Left renal cortex interstitium (tissue), 4 donors: ENCODE measurements at regions not wholly inside any gene's neighbourhood (a gene's known extent, or its start where the extent isn't known, plus 50 kb on each side); places are given as distances from the start of the nearest gene placed in this dataset.

Experiments
- DNase-seq, 4 donors: peaks; one replicate each; pipeline ENCODE4 v3.0.0-alpha.2; 2013; ENCODE audit warnings: low read depth in 4 of 4, low spot score in 2 of 4, missing footprints in 1 of 4

- DNase-seq = no peak
These were observed 818.8 kb downstream of the SLC4A3 start for GRCh38 chr2:220446106-220446712.

- no peak for DNase-seq
These were observed 823.4 kb downstream of the SLC4A3 start for GRCh38 chr2:220450846-220451245.

GRCh38 chr2:220451438-220451837 is 824.0 kb downstream of the SLC4A3 start:
- no peak for DNase-seq

- DNase-seq = peak in 1 of 4 donors; percentile 7
These were observed 825.1 kb downstream of the SLC4A3 start for GRCh38 chr2:220452561-220452960.

- DNase-seq = no peak
These were observed 828.0 kb downstream of the SLC4A3 start for GRCh38 chr2:220455351-220455990.

- no peak for DNase-seq
These were observed 830.6 kb downstream of the SLC4A3 start for GRCh38 chr2:220458051-220458450.

GRCh38 chr2:220460257-220460985 is 833.0 kb downstream of the SLC4A3 start:
- no peak for DNase-seq

- DNase-seq = no peak
These were observed 836.4 kb downstream of the SLC4A3 start for GRCh38 chr2:220463876-220464275.

- no peak for DNase-seq
These were observed 838.3 kb downstream of the SLC4A3 start for GRCh38 chr2:220465700-220466099.

GRCh38 chr2:220466251-220466691 is 838.8 kb downstream of the SLC4A3 start:
- DNase-seq = no peak

GRCh38 chr2:220469201-220469600 is 841.8 kb downstream of the SLC4A3 start:
- DNase-seq = no peak

GRCh38 chr2:220473611-220474010 is 846.2 kb downstream of the SLC4A3 start:
- DNase-seq = no peak

GRCh38 chr2:220476877-220477276 is 849.4 kb downstream of the SLC4A3 start:
- no peak for DNase-seq

GRCh38 chr2:220478305-220479058 is 851.1 kb downstream of the SLC4A3 start:
- no peak for DNase-seq

GRCh38 chr2:220482716-220483115 is 855.3 kb downstream of the SLC4A3 start:
- no peak for DNase-seq

- no peak for DNase-seq
These were observed 861.7 kb downstream of the SLC4A3 start for GRCh38 chr2:220489121-220489520.

- no peak for DNase-seq
These were observed 864.2 kb downstream of the SLC4A3 start for GRCh38 chr2:220491670-220492069.

GRCh38 chr2:220493871-220494525 is 866.6 kb downstream of the SLC4A3 start:
- DNase-seq = no peak

GRCh38 chr2:220496513-220496912 is 869.1 kb downstream of the SLC4A3 start:
- no peak for DNase-seq

GRCh38 chr2:220499225-220499624 is 871.8 kb downstream of the SLC4A3 start:
- no peak for DNase-seq

GRCh38 chr2:220502539-220502938 is 875.1 kb downstream of the SLC4A3 start:
- no peak for DNase-seq
